Liver (tissue), 8 donors: ENCODE measurements at regions not wholly inside any gene's neighbourhood (a gene's known extent, or its start where the extent isn't known, plus 50 kb on each side); places are given as distances from the start of the nearest gene placed in this dataset.

Source experiments
- DNase-seq: peaks from one replicate; pipeline ENCODE4 v3.0.0-alpha.2; 2017; ENCODE audit warnings: low spot score
- H3K27ac ChIP-seq, 2 donors: one replicate each; pipeline ENCODE4 v1.7.0; 2013; ENCODE audit warnings: inconsistent platforms in 2 of 2, low read length in 2 of 2, control low read depth in 1 of 2, low read depth in 1 of 2, mild to moderate bottlenecking in 1 of 2
- H3K27me3 ChIP-seq, 4 donors: one replicate each; pipeline versions ENCODE4 v1.6.1 to v1.7.0; 2013; ENCODE audit warnings: low read length in 3 of 4, inconsistent platforms in 1 of 4, mild to moderate bottlenecking in 1 of 4, moderate library complexity in 1 of 4; ENCODE audit not compliant: control insufficient read depth in 4 of 4, insufficient read depth in 4 of 4
- H3K36me3 ChIP-seq, 4 donors: one replicate each; pipeline versions ENCODE4 v1.6.1 to v1.7.0; 2013; ENCODE audit warnings: low read length in 3 of 4, mild to moderate bottlenecking in 3 of 4, low read depth in 1 of 4, moderate library complexity in 1 of 4; ENCODE audit not compliant: control insufficient read depth in 4 of 4, insufficient read depth in 3 of 4
- H3K4me1 ChIP-seq, 4 donors: one replicate each; pipeline versions ENCODE4 v1.6.1 to v1.7.0; 2013; ENCODE audit warnings: low read length in 3 of 4, mild to moderate bottlenecking in 3 of 4, moderate library complexity in 1 of 4; ENCODE audit not compliant: control insufficient read depth in 4 of 4, insufficient read depth in 4 of 4
- H3K4me3 ChIP-seq, 3 donors: one replicate each; pipeline versions ENCODE4 v1.6.1 to v1.7.0; 2013; ENCODE audit warnings: low read length in 3 of 3, control low read depth in 1 of 3, low read depth in 1 of 3, mild to moderate bottlenecking in 1 of 3
- H3K9ac ChIP-seq, 2 donors: one replicate each; pipeline ENCODE4 v1.7.0; 2013; ENCODE audit warnings: low read length in 2 of 2, mild to moderate bottlenecking in 2 of 2, moderate library complexity in 2 of 2, control low read depth in 1 of 2, low read depth in 1 of 2
- H3K9me3 ChIP-seq, 4 donors: one replicate each; pipeline versions ENCODE4 v1.6.1 to v1.7.0; 2013; ENCODE audit warnings: low read length in 3 of 4; ENCODE audit not compliant: control insufficient read depth in 4 of 4
- ATF3 ChIP-seq: IDR thresholded peaks from 2 replicates; pipeline ENCODE4 v1.6.1; 2016; ENCODE audit warnings: antibody characterized with exemption
- CTCF ChIP-seq: fragments of 150-350 bp; IDR thresholded peaks from 2 replicates; pipeline ENCODE4 v1.5.1; 2017; ENCODE audit warnings: improper control_type of control experiment, low read depth, low read length; ENCODE audit not compliant: missing input control
- EGR1 ChIP-seq, 2 donors: IDR thresholded peaks; 2 replicates each; pipeline ENCODE4 v1.6.1; 2016 to 2018; ENCODE audit warnings: antibody characterized with exemption in 2 of 2, low read depth in 2 of 2
- FOXA1 ChIP-seq: IDR thresholded peaks from 2 replicates; pipeline ENCODE4 v1.6.1; 2016; ENCODE audit warnings: antibody characterized with exemption
- FOXA2 ChIP-seq: IDR thresholded peaks from 2 replicates; pipeline ENCODE4 v1.6.1; 2016; ENCODE audit warnings: antibody characterized with exemption
- GABPA ChIP-seq, 2 donors: IDR thresholded peaks in 1 of 2; conservative IDR thresholded peaks in 1 of 2; 2 replicates each; pipeline ENCODE4 v1.6.1; 2016; ENCODE audit warnings: antibody characterized with exemption in 2 of 2, mild to moderate bottlenecking in 1 of 2, moderate library complexity in 1 of 2
- HNF4A ChIP-seq, 2 donors: conservative IDR thresholded peaks; 2 replicates each; pipeline ENCODE4 v1.6.1; 2016; ENCODE audit warnings: antibody characterized with exemption in 2 of 2, mild to moderate bottlenecking in 2 of 2
- HNF4G ChIP-seq: IDR thresholded peaks from 2 replicates; pipeline ENCODE4 v1.6.1; 2016; ENCODE audit warnings: antibody characterized with exemption
- MAX ChIP-seq: IDR thresholded peaks from 2 replicates; pipeline ENCODE4 v1.6.1; 2016; ENCODE audit warnings: antibody characterized with exemption
- RAD21 ChIP-seq, 2 donors: IDR thresholded peaks; 2 replicates each; pipeline ENCODE4 v1.6.1; 2016; ENCODE audit warnings: antibody characterized with exemption in 2 of 2, mild to moderate bottlenecking in 2 of 2
- SP1 ChIP-seq: IDR thresholded peaks from 2 replicates; pipeline ENCODE4 v1.6.1; 2018; ENCODE audit warnings: antibody characterized with exemption, mild to moderate bottlenecking
- TAF1 ChIP-seq: conservative IDR thresholded peaks from 2 replicates; pipeline ENCODE4 v1.6.1; 2016; ENCODE audit warnings: antibody characterized with exemption, mild to moderate bottlenecking
- YY1 ChIP-seq: IDR thresholded peaks from 2 replicates; pipeline ENCODE4 v1.6.1; 2016; ENCODE audit warnings: antibody characterized with exemption, mild to moderate bottlenecking
- ZBTB33 ChIP-seq: IDR thresholded peaks from 2 replicates; pipeline ENCODE4 v1.6.1; 2016; ENCODE audit warnings: antibody characterized with exemption
- WGBS: extraction: QIAGEN DNeasy Blood & Tissue Kit; methylation state at CpG from one replicate; pipeline ENCODE4 v1.1.7; 2013; 5-methylcytosine and 5-hydroxymethylcytosine counted together
- donor health status: healthy.
- donor health status: healthy.
- donor health status: healthy.
- donor health status: healthy.
- donor health status: healthy.

GRCh38 chr3:155029941-155030340, 50.2 kb upstream of the MME start:
- H3K9ac ChIP-seq, result no peak overlapping the region
- DNase-seq, result no peak
- H3K9me3 ChIP-seq, result no peaks in the 10 kb centered on the region
- H3K36me3 ChIP-seq, result no peaks in the 10 kb centered on the region
- H3K27me3 ChIP-seq, result no peaks in the 10 kb centered on the region
- H3K4me1 ChIP-seq, result no peaks in the 10 kb centered on the region
- no peak for TF ChIP-seq RAD21 (IDR thresholded peaks at IDR 0.05)
- TF ChIP-seq MAX, result no peak
- TF ChIP-seq GABPA (IDR thresholded peaks at IDR 0.05 in 1 of 2, conservative IDR thresholded peaks at IDR 0.05 in 1 of 2), result no peak
- no peak for TF ChIP-seq EGR1 (IDR thresholded peaks at IDR 0.05; ENCODE audit: low read depth in 2 of 2)
- no peak for TF ChIP-seq HNF4G
- TF ChIP-seq YY1, result no peak
- TF ChIP-seq FOXA1, result no peak
- TF ChIP-seq FOXA2, result no peak
- TF ChIP-seq SP1, result no peak
- no peak for TF ChIP-seq ATF3
- TF ChIP-seq HNF4A (conservative IDR thresholded peaks at IDR 0.05), result no peak
- TF ChIP-seq ZBTB33, result no peak
- WGBS, result 59% methylated on average over 1 of the region's 1 CpG
- no peak overlapping the region for H3K27ac ChIP-seq
- no peak overlapping the region for H3K4me3 ChIP-seq

GRCh38 chr3:155026999-155027591, 53.0 kb upstream of the MME start:
- 72% methylated on average over 2 of the region's 2 CpGs for WGBS
- no peak for DNase-seq

More at GRCh38 chr3:155026999-155027591, 53.0 kb upstream of the MME start:
- TF ChIP-seq CTCF (no peak), SP1 (no peak), HNF4A (conservative IDR thresholded peaks at IDR 0.05) (no peak), TAF1 (no peak)
- Histone ChIP-seq H3K36me3 (no peaks in the 10 kb centered on the region), H3K27ac (no peak overlapping the region), H3K4me1 (no peaks in the 10 kb centered on the region), H3K27me3 (no peaks in the 10 kb centered on the region), H3K9me3 (no peaks in the 10 kb centered on the region), H3K4me3 (no peak overlapping the region), H3K9ac (no peak overlapping the region)
